Activated T-cell treated with anti-CD3 and anti-CD28 coated beads for 24 hours (primary cell): ENCODE measurements at regions not wholly inside any gene's neighbourhood (a gene's known extent, or its start where the extent isn't known, plus 50 kb on each side); places are given as distances from the start of the nearest gene placed in this dataset.
"Not testable (repeated sequence)": the region's sequence is repeated elsewhere in the genome, so short reads cannot be mapped to it uniquely, and the experiment has no call there.

ENCODE experiments used
- DNase-seq: peaks from one replicate; pipeline ENCODE4 v3.0.0-alpha.2; 2020; ENCODE audit warnings: low read depth

DNA sequence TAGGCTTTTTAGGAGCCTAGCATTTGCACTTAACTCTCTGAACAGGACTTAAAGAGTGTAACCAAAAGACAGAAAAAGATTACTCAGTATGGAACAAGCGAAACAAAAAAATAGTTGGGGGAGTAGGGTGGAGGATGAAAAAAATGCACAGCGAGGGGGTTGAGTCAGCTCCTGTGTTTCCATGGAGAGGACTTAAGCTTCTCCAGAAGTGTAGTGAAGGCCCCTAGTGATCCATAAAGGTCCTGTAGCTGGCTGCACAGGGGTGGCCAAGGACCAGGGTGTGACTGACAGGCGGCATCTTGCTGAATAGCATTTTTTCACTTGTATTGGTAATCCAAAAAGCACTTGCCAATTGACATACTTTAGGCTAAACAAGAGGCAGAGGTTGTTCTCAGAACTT lies 533.9 kb downstream of the RFPL4B start:
- DNase-seq, result no peak

DNA sequence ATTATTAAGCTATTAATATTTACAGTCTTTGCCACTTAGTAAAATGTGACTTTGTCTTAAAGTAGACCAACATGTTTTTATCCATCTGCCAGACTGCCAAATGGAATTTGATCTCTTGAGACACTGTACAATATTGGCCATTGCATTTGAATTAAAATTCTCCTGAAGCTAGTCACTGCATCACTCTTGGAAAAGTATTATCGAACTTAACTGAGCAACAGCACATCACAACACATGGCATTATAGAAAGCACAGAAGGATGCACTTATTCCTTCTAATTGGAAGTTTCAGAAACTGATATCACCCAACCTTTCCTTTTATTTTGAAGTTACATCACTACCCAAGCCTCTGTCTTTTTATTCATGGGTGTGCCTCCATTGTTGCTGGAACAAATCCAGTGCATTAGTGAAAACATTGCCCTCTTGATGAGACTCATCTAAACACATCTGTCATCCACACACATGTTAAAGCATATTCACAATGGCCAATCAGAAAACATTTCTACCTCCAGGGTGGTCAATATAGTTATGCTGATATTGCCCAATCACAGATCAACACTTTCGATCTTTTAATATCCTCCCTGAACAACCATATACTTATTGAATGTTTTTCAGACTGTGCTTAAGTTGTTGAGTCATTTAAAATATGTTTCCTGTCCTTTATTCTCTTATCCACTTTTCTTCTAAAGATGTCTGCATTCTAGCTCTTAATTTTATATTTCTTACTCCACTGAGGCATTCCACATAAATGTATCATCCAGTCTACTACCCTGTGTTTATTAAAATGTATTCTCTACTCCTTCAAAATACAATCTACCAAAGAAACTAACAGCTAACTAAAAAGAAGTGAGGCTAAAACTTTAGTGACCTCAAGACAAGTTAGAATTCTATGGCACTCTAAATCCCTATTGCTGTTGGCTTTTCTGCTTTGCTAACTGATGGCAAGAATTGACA lies 535.0 kb downstream of the RFPL4B start:
- DNase-seq, result no peak

DNA sequence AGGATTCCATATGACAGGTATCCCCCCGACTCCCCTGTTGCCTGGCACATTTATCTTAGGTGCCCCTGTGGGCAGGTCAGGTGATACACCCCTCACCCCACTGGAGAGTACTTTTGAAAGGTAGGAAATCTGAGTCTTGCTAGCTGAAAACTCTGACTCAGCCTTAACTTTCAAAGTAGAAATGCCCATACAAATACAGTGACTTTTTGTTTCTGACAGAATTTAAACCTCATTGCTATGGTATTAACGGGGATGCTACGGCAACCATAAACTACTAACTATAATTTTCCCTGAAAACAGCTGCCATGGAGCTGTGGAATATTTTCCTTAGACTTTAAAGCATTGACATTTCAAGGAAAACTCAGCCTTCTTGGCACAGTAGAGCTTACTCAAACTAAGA lies 536.0 kb downstream of the RFPL4B start:
- no peak for DNase-seq

DNA sequence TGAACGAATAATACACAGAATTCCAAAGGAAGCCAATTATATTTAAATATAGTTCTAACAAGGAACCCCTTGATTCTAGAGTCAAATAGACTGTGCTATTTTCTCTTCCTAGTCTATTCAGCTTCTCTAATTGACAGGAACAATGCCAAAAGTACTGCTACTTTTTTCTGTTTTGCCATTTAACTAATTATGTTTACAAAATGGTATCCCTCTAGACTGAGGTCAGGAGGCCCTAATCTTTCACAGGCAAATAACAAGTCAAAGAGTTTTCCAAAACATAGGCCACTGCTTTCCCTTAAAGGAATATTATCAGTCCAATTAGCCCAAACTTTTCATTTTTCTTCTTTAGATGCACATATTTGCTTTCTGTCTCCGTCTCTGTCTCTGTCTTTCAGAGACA lies 539.3 kb downstream of the RFPL4B start:
- no peak for DNase-seq

DNA sequence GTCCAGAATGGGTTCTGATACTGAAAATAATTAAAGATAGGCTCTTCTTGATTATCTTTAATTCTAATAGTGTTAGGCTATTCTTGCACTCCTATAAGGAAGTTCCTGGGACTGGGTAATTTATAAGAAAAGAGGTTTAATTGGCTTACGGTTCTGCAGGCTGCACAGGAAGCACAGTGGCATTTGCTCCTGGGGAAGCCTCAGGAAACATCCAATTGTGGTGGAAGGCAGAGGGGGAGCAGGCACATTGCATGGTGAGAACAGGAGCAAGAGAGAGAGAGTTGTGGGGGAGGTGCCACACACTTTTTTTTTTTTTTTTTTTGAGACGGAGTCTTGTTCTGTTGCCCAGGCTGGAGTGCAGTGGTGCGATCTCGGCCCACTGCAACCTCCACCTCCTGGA lies 540.3 kb downstream of the RFPL4B start:
- DNase-seq, result not testable (repeated sequence)

DNA sequence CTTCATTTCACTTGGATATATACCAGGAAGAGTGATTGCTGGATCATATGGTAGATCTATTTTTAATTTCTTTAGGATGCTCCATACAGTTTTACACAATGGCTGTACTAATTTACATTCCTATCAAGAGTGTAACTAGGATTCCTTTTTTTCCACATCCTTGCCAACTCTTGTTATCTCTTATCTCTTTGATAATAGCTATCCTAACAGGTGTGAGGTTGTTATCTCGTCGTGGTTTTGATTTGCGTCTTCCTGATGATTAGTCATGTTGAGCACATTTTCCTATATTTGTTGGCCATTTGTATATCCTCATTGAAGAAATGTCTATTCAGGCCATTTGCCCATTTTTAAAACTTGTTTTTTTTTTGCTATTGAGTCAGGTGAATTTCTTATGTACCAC lies 552.4 kb downstream of the RFPL4B start:
- DNase-seq, result no peak

DNA sequence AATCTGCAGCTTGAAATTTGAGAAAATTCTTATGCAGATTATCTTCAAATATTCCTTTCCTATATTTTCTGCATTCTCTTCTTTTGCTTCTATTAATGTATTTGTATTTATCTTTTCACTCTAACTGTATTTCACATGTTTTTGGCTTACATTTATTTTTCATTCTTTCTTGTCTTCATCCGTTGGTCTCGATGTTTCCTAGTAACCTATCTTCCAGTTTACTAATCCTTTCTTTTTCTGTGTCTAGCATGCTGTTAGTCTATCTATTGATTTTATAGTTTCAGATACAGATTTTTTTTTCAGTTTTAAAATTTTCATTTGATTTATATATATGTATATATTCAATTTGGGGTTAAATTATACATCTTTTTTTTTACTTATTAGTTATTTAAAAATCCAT lies 556.2 kb downstream of the RFPL4B start:
- DNase-seq, result no peak

DNA sequence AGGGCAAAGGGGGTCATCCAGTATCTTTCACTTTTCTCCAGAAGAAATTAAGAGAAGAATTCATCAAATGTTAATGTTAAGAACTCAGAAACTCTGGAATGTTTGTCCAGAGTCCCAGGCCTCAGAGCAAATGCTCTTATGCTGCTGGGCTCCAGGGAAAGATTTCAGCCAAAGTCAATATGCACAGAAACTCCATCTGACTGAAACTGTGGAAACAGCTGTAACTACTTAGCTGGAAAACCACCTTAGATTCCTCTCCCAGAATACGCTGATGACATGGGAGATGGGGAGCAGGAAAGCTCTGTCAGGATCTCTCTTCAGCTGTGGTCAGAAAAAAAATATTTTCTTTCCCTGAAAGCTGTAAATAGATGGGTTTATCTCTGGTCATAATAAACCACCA lies 559.6 kb downstream of the RFPL4B start:
- DNase-seq, result no peak

DNA sequence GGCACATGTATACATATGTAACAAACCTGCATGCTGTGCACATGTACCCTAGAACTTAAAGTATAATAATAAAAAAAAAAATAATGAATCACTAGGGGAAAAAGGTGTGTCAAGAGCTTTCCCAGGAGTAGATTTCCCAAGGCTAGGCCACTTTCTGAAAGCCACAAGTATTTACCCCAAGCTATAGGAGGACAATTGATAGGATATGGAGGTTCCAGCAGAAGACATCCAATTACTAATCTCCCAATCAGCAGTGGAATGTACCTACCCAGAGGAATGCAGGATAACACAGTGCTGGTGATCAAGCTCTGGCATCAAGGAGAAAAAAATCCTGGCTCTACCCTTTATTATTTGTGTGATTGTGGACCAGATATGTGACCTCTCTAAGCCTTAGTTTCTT lies 562.7 kb downstream of the RFPL4B start:
- DNase-seq, result no peak

DNA sequence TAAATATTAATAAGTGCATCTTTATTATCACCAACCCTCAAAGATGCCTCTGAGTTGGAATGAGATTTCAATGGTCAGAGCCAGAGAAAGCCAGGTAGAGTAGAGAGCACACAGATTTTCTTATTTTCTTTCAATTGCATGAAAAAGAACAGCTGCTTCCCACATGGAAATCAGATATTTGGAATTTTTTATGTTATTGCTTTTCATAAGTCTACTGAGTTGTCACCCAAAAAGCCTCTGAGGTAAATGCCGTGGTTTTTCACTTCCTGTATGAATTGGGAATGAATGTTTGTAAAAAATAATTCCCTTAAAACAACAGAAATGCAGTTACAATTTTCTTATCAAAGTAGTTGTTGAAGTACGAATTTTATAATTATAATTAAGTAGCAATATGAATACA lies 563.1 kb downstream of the RFPL4B start:
- no peak for DNase-seq

DNA sequence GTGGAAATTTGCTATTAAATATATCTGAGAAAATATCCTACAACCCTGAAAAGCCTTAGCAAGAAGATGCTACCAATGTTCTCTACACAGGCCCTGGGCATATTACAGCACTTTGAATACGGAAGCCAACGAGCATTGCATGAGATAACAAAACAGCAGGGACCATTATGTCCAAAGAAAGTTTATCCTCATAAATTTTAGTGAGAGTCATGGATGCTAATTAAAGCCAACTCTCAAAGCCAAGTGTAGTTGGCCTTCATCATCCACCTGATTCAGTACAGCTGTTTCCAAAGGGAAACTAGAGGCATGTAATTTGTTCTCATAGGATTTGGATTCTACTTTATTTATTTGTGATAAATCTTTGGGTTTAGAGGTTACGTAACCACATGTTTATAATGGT lies 564.8 kb downstream of the RFPL4B start:
- DNase-seq, result no peak

DNA sequence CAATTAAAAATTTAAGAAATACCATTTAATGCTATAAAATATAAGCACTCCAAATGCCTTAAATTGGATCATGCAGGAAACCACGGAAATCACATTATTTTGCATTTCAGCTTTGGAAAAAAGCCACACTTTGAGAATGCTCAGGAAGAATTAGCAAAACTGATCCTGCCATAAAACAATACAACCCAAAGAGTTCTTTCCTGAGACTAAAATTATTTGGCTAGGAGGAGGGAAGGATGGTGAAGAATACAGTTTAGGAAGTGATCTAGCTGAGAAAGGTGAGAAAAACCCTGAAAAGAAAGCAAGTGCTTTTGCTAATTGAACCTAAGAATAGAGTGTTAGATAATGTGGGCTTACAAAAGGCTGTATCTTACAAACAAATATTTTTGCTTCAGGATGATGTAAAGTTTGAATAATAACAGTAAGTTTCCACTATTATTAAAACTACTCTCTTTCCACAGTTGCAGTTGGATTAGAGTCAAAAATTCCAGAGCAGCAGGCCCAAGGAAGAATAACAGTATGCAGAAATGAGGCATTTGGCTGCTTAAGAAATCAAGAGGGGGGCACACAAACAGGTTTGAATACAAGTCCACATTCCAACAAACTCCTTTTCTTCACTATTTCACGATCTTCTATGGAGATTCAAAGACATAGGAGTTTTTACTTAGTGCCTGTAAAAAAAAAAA lies 565.4 kb downstream of the RFPL4B start:
- no peak for DNase-seq

DNA sequence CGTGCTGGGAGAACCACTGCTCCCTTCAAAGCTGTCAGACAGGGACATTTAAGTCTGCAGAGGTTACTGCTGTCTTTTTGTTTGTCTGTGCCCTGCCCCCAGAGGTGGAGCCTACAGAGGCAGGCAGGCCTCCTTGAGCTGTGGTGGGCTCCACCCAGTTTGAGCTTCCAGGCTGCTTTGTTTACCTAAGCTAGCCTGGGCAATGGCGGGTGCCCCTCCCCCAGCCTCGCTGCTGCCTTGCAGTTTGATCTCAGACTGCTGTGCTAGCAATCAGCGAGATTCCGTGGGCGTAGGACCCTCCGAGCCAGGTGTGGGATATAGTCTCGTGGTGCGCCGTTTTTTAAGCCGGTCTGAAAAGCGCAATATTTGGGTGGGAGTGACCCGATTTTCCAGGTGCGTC lies 572.6 kb downstream of the RFPL4B start:
- DNase-seq, result not testable (repeated sequence)

DNA sequence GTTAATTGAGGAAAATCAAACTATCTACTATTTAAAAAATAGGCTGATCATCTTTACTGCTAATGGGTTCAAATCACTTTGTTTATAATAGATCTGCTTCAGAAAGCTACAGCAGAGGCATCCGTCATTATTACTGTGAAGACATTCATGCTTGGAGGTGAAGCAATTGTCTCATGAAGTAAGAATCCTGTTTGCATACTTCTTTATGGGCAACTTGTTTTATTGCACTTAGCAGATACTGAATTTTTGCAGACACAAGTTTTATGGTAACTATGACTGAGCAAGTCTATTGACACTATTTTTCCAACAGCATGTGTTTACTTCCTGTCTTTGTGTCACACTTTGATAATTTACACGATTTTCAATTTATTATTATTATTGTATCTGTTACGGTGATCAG lies 573.9 kb downstream of the RFPL4B start:
- DNase-seq, result no peak

DNA sequence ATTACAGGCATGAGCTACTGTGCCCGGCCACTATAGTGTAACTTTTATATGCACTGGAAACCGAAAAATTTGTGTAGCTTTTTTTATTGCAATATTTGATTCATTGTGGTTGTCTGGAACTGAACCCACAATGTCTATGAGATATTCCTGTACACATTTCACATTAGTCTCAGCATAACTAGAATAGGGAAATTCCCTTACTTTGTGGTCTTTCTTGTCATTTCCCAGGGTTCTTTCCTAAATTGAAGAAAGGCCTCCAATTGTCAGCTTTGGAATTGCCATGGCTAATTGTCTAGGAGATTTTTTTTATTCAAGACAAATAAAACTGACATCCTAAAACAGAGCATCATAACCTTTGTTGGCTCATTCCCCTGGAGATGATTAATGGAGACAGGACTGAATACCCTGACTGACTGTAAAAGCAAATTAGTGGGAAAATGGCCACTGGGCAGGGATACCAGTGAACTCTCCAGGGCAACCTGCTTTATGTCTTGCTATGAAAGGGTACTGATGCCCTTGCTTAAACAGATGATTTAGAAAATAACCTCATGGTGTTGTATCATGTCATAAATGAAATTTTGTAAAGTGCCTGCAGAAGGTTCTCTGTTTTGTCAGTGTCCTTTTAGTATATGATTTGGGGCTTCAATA lies 576.9 kb downstream of the RFPL4B start:
- no peak for DNase-seq

DNA sequence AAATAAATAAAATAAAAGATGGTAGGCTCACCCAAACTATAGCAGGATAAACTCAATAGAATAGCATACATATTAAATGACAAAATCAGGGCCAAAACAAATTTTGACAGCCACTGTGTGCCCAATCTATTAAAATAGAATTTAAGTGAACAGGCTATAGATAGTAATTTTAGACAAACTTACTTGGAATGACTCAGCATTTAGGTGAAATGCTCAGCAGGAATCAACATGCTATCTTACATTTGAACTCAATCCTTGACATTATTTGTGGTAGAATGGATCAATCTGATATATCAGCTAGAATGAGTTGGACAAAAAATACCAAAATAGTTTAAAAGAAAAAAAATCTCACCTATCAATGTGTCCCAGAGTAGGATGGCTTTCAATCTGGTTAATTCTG lies 578.6 kb downstream of the RFPL4B start:
- no peak for DNase-seq

DNA sequence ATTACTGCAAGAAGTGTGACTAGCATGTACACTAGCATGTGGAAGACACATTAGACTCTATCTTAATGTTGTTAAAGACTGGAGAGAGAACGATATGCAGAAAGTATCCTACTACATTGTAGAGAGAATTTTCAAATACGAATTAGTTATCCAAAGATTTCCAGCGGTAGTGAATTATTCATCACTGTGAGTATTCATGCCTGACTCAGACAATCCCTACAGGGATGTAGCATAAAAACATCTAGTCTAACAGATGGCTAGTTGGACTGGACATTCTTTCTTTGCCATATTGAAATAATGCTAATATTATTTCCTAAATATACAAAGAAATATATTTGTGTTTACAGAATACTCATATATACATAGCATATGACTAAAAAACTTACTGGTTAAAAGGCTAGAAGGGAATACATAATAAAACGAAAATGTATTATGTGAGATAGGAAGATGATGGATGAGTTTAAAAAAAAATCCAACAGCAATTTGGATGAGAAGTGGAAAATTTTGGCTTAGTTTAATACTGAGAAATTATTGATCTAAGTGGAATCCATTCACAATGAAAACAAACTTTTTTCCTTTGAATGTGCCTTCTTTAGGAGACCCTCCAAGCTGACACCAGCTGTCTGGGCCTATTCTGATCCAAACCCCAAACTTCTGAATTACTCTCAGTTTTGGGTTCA lies 580.7 kb downstream of the RFPL4B start:
- no peak for DNase-seq

DNA sequence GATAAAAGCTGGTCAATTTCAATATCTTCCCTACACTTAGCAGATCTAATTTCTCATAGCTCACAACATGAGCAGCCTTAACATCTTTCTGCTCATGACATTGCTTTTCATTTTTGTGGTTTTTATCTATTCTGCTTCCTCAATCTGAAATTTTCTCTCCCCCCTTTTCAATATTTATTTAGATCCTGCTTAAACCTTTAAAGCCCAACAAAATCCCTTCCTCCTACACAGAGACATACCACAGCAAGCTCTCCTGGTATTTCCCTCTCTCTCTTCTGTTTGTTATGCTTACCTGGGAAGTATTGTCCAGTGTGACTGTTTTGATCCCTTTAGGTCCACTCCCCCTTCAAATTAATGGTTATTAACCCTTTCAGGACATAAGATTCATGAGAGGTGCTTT lies 582.5 kb downstream of the RFPL4B start:
- DNase-seq, result no peak

DNA sequence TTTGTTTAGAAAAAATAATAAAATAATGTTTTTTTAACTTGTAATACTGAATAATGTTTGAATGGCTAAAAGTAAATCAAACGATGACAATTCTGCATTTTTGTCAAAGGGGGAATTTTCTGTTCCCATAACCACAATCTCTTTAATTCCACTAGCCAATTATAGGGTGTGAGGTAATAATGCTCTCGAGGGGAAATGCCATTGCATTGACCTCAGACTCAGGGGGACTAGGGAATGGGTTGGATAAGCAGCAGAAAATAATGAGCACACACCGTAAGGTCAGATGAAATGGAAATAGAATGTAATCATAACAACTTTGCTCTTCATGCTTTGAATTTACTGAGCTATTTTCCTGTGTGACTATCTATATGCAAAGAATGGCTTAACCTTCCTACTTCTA lies 584.7 kb downstream of the RFPL4B start:
- no peak for DNase-seq

DNA sequence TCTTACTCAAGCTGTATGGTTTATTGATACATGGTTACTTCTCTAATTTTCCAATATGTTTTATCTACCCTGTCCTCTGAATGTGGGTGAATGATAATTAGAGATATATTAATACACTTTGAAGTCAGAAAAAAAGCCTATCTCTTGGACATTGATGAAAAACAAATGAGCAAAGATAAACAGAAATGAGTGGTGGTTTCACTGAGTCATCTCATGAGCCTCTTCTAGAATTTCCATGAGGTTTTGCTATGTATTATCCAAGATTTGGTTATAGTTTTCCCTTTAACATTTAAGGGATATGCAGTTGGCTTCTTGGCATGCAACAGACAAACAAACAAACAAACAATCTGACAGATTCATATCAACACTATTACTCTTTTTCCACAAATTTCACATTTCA lies 586.8 kb downstream of the RFPL4B start:
- no peak for DNase-seq

DNA sequence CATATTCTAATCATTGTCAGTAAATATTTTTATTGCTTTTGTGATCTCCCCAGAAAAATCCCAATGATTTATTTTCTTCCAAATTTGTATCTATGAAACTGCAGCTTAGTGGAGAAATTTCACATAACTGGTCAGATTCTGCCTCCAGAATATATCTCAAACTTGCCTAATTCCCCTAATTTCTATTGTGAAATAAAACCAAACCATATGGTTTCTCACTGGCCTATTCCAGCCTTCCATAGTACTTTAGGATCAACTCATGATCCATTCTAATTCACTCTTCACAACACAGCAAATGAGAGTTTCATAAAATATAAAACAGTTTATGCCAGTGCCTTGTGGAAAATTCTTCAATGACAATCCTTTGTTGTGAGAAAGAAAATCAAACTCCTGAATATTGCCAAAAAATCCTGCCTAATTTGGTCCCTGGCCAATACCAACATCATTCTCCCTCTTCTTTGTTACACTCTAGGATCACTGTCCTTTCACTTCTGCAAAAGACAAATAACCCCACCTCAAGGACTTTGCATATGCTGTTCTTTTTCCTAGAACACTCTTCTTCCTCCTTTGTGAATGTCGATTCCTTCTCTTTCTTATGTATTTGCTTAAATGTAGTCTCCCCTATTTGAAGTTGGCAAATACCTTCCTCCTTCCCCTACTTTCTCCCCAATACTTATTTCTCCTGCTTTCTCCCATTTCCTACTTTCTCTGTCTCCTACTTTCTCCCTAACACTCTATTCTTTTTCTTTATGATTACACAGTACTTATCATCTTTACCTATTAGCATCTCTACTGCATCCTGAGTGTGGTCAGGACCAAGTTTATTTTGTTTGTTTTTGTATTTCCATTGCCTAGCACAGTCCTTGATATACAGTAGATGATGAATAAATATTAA lies 587.5 kb downstream of the RFPL4B start:
- no peak for DNase-seq
